NCI-H748 (cell line): ENCODE measurements at regions not wholly inside any gene's neighbourhood (a gene's known extent, or its start where the extent isn't known, plus 50 kb on each side); places are given as distances from the start of the nearest gene placed in this dataset.
A peak's percentile ranks its signal among the peaks of the same experiment; 100 is the strongest.

Experiments used
- DNase-seq: peaks from one replicate; lab custom pipeline; 2025; ENCODE audit not compliant: unreplicated experiment; lab: John Stamatoyannopoulos, UW

DNA sequence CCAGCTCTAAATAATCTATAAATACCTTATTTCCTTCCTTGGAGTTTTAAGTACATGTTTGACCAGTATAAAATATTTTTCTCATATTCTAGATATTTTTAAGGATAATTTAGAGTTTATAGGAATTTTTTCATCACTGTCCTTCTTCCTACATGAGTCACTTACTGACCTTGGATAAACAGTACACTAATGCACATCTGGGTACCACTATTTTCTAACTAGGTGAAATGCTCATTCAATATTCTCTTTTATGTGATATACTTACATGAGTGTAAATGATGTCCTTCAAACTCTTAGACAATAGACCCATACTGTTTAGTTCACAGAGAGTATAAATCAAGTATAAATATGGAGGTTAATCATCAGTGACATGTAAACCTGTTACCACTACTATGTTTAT lies 1574.2 kb upstream of the ACVR2A start:
- DNase-seq, result no peak

DNA sequence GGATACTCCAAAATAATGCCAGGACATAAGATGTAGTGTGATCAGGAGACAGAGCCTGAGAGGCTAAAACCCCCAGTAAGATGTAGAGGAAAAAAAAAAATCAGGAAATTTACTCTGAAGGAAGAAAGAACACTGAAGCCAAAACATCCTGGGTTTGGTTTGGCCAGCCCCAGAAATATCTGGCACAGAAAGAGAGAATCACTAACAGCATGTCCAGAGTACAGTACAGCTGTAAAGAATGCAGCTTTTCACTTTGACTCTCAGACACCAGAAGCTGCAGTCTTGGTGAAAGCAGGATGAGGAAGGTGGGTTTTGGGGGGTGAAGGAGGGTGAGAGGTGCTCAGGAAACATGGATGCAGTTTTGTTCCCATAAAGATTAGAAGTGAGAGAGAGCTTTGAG lies 1577.7 kb upstream of the ACVR2A start:
- DNase-seq, result no peak

GRCh38 chr2:146265656-146266055 lies 1579.2 kb upstream of the ACVR2A start:
- no peak for DNase-seq

GRCh38 chr2:146262606-146263005 lies 1582.2 kb upstream of the ACVR2A start:
- DNase-seq, result no peak

GRCh38 chr2:146260551-146260950 lies 1584.3 kb upstream of the ACVR2A start:
- DNase-seq, result no peak

GRCh38 chr2:146259816-146260215 lies 1585.0 kb upstream of the ACVR2A start:
- DNase-seq, result no peak

DNA sequence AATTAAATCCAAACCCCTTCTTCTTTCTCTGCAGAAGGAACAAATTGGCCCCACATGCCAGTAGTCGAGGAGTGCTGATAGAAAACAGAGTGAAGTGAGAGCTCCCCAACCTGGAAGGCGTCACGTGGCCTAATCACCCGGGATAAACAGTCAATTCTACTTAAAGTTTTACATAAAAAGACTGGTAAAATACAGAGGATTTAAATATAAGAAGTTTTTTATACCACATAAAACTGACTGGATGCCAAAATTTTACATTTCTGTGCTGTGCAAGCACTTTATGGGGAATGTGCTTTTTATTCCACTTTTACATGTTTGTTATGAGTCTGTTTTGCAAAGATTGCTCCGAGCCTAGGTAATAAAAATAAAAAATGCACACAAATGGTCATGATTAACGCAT lies 1586.8 kb upstream of the ACVR2A start:
- no peak for DNase-seq

GRCh38 chr2:146252119-146252518 lies 1592.7 kb upstream of the ACVR2A start:
- no peak for DNase-seq

DNA sequence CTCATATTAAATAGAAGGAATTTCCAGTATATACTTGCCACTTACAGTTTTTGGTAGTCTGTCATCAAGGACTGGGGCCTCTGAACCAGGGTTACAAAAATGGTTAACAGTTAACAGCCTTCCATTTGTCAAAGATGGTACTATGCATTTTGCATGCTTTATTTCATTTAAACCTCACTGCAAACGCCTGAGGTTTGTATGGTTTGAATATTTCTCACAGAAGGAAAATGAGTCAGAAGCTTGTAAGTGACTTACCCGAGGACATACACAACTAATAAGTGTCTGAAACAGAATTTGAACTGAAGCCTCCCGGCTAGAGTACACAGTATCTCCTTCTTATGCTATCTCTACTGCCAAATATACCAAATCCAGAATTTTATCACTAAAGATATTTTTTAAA lies 1593.5 kb upstream of the ACVR2A start:
- no peak for DNase-seq

DNA sequence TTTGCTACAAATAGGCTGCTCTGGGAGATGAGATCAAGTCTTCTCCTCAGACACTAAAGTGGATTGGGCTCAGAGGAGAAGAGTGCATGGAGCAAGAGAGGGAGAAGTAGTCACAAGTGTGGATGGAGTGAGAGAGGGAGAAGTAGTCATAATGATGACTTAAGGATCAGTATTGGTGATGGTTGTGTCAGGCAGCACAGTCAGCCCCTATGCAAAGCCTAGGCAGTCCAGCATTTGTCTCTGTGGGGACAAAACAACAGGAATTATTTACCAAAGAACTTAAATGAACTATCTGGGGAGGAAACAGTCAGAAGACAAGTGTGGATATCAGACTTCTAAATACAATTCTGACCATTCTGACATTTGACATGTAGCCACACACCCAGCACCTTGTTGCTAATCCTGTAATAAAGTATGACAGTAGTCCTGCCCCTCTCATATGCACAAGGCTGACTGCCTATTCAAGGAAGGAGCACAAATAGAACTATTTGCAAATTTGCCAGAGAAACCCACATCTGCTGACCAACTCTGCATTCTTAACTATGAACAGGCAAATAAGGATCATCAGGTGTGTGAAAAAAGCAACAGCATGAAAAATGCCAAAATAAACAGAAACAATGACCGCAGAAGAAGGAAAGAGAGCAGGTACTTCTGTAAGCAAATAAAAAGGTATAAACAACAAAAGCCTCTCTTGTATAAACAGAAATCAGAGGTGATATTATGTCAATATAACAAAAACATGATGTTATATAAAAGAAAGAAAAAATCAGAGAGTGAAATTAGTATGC lies 1597.9 kb upstream of the ACVR2A start:
- DNase-seq, result peak; percentile 13

DNA sequence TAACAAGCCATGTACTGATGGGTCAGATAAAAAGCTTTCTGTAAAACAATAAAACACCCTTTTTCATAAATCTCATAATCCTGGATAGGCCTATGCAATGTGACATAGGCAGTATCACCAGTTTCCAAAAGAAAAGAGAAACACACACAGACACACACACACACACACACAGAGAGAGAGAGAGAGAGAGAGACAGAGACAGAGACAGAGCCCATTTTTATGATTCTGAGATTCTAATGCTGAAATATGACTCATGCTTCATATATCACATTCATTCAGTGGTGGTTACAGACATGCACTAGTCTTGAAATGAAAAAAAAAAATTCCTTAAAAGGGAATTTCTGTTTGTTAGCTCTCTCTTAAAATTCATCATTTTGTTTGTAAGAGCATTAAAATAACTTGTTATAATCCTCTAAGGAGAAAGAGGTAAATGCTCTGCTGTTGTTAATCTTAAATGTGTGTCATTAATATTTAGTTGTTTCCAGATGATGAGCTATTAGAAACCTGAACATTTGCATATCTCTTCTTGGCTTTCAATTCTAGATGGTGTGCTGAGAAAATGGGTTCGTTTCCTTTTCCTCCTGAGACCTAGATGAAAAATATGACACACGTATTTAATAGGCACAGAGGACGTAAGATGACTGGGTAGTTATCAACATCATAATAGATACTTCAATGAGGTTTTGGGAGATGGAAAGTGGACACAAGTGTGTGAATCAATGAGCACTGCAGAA lies 1598.7 kb upstream of the ACVR2A start:
- DNase-seq, result no peak

DNA sequence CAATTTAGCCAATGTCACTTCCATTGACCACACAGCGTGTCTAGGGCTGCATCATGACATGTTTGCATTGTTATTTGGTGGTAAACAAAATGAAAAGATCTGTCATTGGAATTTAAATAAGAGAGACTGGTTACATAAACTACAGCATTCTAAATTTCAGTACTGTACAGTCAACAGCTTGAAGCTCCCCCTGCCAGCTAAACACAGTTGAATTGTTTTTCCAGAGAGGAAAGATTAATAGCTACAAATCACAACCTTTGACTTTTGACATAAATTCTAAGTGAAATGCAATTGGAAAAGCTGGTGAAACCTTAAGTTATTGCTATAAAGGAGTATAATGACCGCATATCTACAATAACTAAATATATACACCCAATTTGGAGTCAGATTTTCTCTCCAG lies 1600.0 kb upstream of the ACVR2A start:
- DNase-seq, result no peak

- no peak for DNase-seq
These were observed 1600.7 kb upstream of the ACVR2A start for GRCh38 chr2:146244131-146244530.

DNA sequence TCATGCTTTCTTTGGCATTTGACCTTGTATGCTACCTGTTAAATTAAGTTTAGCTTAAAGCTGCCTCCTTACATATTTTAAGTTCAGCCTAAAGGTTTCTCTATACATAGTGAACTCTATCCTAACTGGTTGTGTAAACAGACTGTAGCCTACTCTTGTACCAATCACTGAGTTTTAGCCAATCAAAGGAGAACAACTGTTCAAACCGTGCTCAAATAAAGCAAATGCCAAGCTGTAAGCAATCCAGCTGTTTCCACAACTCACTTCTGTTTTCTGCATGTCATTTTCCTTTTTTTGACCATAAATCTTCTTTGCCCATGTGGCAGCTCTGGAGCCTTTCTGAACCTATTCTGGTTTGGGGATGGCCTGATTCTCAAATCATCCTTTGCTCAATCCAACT lies 1603.8 kb upstream of the ACVR2A start:
- no peak for DNase-seq

DNA sequence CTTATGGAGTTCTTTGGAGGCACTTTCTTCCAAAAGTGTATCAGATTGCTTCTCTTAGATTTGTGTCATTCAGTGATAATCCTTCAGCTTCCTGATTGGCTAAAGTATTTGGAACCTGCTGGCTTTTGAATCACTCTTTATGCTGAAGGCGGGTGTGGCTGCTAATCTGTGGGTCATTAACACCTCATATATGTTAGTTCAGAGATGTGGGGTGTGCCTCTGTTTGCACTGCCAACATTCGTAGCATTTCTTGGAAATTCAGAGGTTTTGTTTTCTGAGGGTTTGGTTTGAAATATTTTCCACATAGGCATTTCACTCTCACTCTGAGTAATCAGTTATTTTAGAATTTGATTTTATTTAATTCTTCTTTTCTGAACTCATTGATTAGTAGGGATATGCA lies 1604.4 kb upstream of the ACVR2A start:
- peak; percentile 45 for DNase-seq

- no peak for DNase-seq
These were observed 1605.3 kb upstream of the ACVR2A start for GRCh38 chr2:146239392-146240135.

GRCh38 chr2:146238254-146238966 lies 1606.4 kb upstream of the ACVR2A start:
- no peak for DNase-seq

- no peak for DNase-seq
These were observed 1609.7 kb upstream of the ACVR2A start for GRCh38 chr2:146235158-146235557.

GRCh38 chr2:146229508-146230155 lies 1615.2 kb upstream of the ACVR2A start:
- no peak for DNase-seq

DNA sequence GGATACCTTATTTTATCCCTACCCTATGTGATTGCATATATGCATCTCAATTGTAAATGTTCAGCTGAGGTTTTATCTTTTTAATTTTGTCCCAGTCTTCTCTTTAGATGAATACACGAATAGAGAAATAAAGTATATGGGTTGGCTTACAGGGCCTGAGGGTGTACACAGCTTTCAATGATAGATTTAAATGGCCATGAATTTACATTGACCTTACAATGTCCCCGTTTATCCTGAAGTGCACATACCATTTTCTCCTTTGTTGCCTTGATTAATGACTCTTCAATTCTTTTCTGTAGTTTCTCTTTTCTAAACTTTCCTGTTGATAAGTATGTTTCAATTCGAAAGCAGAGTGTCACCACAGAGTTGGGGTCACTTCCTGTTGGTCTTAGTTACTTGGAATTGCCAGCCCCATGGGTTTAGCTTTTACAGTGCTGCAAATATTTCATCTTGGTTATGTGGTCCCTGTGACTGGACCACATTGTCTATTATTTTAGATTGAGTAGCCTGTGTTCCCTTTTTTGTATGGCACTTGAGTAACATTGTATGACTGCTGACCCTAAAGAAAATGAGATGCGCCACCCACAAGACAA lies 1616.3 kb upstream of the ACVR2A start:
- DNase-seq, result no peak
